HG02588 (cell line): ENCODE measurements at regions not wholly inside any gene's neighbourhood (a gene's known extent, or its start where the extent isn't known, plus 50 kb on each side); places are given as distances from the start of the nearest gene placed in this dataset.
"Not testable (repeated sequence)": the region's sequence is repeated elsewhere in the genome, so short reads cannot be mapped to it uniquely, and the experiment has no call there.

Source experiments
- ATAC-seq: cut with Tn5 transposase; IDR thresholded peaks from one replicate; pipeline ENCODE4 v1.9.1; 2021; ENCODE audit warnings: mild to moderate bottlenecking, moderate library complexity; ENCODE audit not compliant: unreplicated experiment

DNA sequence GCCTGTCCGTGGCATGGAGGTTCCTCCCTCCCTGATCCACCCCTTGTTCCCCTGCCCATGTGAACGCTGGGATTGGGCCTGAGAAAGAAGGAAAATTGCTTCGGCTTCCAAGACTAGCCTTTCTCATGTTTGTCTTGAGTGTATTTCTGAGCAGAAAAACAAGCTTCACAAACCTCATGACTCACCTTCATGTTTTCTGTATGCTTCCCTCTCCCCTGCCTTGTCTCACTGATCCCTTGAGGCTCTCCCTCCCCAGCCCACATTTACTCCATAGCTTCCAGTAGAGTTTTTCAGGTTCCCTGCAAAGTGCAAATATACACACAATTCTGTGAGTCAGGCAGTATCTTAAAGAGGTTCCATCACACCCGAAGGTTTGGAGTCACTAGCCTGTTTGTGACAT, 572.4 kb downstream of the UQCRFS1 start:
- ATAC-seq, result no peak

DNA sequence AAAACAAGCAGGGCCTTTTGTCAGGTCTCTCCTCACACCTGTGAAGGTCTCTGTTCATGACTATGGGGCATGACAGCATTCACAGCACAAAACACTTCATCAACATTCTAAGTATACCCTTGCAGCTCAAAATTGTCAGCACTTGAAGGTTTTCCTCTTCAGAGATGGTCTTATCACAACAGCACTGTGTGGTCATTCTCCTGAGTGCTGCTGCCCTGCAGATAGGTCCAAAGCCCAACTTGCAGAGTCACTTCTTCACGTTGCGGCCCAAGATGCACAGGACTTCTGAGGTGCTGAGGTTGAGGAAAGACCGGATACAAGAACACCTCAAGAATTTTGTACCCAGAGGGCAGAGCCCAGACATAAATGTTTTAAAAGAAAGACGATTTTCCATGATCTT, 574.5 kb downstream of the UQCRFS1 start:
- no peak for ATAC-seq

DNA sequence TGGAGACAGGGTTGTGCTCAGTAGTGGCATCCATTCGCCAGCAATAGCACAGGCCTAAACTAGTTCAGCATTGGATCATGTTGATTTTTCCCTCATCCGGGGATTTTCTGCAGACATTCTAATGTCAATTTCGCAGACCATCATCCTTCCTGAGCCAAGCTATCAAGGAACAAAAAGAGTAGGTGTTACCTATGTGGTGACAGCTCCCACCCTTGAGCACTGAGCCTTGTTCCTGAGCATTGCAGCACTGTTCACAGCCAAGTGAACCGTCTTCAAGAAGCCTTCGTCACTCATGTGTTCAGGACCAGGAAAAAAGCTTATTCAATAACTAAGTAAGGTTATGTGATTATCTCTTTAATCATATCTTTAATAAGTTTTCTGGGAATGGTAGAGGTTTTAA, 576.2 kb downstream of the UQCRFS1 start:
- no peak for ATAC-seq

DNA sequence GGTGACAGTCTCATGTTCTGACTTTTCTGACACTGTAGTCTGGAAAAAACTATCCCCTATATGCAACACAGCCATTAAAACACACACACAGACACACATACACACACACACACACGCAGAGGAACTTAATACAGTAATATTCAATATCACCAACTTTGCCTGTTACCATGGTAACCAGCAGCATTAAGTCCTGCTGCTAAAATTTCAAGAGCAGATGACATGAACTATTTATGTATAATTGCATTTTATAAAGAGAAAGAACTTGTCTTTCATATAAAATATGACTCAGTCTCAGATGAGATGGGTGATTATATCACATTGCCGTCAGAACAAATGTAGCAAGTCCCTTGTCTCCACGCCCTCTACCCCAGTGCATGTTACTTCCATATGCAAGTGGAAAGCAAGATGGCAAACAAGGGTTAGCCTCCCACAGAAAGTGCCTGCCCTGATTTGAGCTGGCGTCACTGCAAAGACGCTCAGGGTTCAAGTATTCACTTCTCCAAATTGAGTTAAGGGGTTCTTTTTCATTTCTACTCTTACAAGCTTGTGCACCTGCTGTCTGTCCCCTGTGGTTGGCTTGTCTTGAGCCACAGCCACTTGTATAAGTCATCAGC, 576.8 kb downstream of the UQCRFS1 start:
- ATAC-seq, result no peak

DNA sequence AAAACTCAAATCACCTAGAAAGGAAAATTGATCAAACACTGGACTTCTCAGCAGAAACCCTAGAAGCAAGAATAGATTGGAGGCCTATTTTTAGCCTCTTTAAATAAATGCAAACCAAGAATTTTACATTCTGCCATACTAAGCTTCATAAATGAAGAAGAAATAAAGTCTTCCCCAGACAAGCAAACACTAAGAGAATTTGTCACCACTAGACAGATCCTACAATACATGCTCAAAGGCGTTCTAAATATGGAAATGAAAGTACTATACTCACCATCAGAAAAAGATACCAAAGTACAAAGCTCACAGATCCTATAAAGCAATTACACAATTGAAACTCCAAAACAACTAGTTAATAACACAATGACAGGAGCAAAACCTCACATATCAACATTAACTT, 578.1 kb downstream of the UQCRFS1 start:
- ATAC-seq, result no peak

DNA sequence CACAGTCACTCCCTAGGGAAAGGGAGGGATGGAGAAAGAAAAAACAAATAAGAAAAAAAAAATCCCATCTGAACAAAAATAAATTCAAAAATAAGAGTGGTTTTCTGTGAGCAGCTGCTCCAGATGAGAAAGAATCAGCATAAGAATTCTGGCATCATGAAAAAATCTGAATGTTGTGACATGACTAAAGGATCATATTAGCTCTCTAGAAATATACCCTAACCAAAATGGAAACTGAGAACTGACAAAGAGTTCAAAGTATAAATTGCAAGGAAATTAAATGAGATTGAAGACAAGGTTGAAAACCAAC, 579.0 kb downstream of the UQCRFS1 start:
- ATAC-seq, result no peak

DNA sequence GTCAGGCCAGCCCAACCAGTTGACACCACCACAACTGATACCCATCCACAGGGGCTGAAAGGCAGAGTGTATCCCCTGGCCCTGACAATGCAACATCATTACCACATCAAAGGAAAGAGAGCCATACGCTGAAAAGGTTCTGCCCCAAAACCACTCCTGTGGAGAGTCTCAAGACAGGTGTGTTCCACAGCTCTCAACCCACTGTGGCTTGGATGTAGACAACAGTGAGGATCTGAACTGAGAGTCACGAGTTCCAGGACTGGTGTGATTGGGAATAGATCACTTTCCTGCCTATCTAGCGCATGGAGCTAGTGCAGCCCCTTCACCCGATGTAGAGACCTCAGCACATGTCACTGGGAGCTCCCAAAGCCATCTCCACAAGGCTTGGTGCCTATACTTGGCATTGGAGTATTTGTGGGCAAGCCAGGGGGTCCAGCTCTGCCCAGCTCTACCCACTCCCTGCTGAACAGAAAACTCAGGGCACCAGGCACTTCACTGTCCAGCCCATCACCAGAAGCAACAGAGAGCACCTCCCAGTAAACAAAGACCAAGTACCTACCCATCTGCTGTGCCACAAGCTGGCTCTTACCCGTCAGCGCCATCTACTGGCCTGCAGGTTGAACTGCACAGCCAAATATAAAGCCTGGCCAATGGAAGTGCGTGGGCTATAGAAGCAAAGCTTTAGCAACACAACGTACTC, 579.5 kb downstream of the UQCRFS1 start:
- no peak for ATAC-seq

DNA sequence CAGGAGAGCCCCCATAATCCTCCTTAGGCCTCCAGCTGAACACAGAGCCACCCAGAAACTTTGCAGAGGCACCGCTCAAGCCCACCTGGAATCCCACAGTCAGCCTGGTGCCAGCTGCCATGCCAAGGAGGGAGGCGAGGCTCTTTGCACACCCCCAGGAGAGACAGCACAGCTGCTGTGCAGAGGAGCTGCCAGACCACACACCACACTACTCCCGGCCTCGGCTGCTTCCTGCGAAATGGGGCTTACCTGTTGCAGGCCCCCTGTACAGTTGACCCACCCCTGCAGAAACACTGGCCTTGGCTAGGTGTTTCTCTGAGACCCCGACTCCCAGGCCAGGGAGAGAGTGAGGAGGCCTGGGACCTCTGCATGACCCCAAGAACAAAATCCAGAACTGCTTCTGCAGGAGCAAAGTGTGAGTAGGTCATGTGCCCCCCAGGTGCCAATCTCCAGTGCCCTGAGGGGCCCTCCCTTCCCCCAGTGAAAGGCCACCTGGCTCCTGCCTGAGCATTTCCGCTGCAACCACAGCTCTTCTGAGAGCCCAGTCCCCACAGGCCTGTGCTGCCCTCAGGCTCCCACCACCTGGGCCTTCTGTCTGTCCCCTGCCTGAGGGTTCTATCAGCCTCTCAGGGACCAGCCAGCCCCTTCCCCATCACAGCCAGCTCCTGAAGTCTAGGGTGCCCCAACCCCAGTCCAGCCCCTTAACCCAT, 580.4 kb downstream of the UQCRFS1 start:
- ATAC-seq, result no peak

DNA sequence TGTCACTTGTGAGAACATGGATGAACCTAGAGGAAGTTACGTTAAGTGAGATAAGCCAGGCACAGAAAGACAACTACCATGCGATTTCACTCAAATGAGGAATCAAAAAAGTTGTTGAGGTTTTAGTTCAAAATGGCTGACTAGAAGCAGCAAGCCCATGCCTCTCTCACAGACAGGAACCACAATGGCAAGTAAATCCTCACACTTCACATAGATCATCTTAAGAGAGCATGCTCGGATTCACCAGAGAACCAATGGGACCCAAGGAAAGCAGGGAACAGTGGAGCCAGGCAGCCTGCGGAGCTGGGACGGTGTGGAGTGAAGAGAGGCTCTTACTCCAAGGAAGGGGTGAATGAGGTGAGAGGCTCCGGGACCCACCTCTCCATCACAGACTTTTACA, 581.0 kb downstream of the UQCRFS1 start:
- no peak for ATAC-seq

DNA sequence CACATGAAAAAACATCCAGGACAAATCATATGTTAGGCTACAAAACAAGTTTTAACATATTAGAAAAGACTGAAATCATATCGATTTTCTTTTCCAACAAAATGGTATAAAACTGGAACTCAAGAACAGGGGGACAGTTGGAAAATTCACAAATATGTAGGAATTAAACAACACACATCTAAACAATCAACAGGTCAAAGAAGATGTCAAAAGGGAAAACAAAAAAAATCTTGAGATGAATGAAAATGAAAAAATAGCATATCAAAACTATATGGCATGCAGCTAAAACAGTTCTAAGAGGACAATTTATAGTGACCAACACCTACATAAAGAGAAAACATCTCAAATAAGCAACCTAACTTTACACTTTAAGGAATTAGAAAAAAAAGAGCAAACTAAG, 585.3 kb downstream of the UQCRFS1 start:
- ATAC-seq, result no peak

DNA sequence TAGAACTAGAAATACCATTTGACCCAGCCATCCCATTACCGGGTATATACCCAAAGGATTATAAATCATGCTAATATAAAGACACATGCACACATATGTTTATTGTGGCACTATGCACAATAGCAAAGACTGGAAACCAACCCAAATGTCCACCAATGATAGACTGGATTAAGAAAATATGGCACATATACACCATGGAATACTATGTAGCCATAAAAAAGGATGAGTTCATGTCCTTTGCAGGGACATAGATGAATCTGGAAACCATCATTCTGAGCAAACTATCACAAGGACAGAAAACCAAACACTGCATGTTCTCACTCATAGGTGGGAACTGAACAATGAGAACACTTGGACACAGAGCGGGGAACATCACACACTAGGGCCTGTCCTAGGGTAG, 586.5 kb downstream of the UQCRFS1 start:
- not testable (repeated sequence) for ATAC-seq

DNA sequence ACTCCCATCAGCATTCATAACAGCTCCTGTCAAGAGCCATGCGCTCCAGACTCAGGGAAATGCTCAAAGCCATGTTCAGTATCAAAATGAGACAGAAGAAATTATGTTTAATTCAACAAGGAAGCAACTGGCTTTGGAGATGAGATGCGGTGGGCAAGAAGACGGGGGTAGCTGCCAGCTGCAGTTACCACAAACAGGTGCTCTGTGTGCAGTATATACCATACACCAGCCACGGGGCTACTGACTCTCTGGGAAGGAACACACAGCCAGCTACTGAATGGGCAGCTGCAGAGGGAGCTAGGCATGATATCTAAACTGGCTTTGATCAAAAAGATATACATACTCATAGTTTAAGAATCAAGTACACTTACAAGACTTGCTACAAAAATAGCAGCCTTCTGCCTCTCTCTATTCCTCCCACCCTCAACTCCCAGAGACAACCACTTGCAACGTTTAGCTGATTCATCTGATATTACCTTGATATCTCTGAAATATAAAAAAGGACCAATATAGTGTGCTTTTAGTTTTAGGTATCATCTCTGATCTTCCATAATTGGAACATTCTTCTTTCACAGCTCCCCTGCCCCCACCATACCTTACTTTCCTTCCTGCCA, 593.0 kb downstream of the UQCRFS1 start:
- ATAC-seq, result no peak

DNA sequence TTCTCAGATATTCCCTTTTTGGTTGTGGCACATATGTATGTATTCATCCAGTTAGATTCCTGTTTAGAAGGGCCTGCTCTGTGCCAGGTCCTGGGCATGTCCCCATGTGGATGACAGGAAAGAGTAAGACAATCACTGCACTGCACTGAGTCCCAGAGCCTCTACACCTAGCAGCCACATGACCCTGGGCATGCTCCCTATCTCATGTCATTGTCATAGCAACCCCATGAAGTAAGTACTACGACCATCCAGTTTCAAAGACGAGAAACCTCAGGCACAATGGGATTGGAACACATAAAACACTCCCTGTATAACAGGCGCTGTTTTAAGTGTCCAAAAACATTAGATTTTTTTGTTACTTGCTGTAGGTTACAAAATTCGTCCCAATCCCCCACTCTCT, 594.4 kb downstream of the UQCRFS1 start:
- no peak for ATAC-seq

DNA sequence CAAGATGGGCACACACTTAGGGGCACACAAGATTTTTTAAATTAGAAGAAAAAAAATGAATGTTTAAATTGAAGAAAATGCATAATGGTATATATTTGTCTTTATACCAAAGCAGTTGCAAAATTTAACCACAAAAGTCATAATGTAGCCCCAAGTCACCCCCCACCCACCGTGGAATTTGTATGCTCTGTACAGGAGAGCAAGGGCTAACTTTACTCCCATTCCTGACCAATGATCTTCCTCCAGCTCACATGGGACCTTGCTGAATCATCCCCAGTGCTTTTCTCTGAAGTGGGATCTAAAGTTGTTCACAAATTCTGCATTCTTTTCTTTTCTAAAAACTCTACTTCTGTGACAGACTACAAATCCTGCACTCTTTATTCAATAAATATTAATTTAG, 597.0 kb downstream of the UQCRFS1 start:
- no peak for ATAC-seq

DNA sequence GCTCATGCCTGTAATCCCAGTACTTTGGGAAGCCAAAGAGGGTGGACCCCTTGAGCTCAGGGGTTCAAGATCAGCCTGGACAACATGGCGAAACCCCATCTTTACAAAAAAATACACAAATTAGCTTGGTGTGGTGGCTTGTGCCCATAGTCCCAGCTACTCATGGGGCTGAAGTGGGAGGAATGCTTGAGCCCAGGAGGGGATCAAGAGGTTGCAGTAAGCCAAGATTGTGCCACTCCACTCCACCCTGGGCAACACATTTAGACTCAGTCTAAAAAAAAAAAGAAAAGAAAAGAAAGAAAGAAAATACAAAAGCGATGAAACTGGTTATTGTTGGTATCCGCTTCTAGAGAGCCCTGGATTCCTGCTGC, 597.4 kb downstream of the UQCRFS1 start:
- ATAC-seq, result no peak

DNA sequence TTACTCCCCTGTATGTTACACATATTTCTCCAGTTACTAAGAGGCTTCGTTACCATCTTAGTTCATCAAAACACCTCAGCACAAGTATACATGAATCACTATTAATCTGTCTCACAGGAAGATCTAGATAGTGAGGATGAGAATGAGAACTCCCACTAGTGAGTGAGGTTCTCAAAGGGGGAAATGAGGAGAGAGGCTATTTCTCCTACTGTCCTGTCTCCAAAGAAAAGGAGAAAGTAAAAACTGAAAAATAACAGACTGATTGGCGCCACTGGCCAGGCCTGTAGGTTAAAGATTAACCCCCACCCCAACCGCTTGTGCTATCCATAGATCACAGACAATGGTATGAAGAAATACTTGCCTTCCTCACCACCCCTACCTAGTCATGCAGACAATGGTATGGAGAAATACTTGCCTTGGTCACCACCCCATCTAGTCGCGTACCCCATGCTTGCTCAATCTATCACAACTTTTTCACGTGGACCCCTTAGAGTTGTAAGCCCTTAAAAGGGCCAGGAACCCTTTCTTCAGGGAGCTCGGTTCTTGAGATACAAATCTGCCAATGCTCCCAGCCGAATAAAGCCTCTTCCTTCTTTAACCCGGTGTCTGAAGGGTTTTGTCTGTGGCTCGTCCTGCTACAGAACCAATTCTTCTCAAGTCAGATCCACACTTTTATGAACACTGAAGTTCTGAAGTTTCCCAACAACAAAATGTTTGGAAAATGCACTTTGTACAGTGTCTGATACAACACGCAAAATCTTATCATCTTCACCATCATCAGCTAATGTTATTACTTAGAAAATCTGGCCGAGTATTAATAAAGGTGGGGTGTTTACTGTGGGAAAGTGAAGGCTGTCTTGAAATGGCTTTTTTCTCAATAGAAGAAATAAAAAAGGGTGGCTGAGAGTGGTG, 598.1 kb downstream of the UQCRFS1 start:
- ATAC-seq, result no peak

DNA sequence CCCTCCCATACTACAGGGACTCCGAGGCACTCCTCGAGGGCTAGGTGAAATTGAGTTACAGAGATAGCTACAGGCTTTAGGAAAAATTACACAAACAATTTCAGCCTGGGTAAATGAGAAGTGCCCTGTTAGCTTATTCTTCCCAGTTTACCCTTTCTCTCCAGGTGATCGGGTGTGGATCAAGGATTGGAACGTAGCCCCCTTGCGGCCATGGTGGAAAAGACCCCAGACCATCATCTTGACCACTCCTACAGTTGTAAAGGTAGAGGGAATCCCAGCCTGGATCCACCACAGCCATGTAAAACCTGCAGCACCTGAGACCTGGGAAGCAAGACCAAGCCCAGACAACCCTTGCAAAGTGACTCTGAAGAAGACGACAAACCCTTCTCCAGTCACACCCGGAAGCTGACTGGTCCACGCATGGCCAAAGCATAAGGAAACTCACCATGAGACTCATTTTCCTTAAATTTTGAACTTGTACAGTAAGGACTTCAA, 600.6 kb downstream of the UQCRFS1 start:
- no peak for ATAC-seq

DNA sequence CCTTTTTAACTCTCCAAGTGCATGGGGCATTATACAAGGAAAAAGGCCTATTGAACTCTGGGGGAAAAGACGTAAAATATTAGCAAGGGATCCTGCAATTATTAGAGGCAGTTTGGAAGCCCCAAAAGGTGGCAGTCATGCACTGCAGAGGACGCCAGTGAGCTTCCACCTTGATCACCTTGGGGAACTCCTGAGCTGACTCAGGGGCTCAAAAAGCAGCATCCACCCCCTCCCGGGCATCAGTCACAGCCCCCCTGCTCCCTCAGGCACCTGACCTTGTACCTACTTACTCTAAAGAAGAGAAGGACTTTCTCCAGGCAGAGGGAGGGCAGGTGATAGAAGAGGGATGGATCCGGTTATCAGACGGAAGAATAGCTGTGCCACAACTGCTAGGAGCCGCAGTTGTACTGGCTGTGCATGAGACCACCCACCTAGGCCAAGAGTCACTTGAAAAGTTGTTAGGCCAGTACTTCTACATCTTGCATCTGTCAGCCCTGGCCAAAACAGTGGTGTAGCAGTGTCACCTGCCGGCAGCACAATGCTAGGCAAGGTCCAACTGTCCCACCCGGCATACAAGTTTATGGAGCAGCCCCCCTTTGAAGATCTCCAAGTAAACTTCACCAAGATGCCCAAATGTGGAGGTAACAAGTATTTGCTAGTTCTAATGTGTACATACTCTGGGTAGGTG, 601.6 kb downstream of the UQCRFS1 start:
- ATAC-seq, result not testable (repeated sequence)

DNA sequence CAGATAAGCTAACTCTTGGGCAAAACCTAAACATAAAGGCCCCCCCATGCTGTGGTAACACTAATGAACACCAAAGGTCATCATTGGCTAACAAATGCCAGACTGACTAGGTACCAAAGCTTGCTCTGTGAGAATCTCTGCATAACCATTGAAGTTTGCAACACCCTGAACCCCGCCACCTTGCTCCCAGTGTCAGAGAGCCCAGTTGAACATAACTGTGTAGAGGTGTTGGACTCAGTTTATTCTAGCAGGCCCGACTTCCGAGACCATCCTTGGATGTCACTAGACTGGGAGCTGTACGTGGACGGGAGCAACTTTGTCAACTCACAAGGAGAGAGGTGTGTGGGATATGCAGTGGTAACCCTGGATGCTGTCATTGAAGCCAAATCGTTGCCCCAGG, 602.2 kb downstream of the UQCRFS1 start:
- ATAC-seq, result no peak

DNA sequence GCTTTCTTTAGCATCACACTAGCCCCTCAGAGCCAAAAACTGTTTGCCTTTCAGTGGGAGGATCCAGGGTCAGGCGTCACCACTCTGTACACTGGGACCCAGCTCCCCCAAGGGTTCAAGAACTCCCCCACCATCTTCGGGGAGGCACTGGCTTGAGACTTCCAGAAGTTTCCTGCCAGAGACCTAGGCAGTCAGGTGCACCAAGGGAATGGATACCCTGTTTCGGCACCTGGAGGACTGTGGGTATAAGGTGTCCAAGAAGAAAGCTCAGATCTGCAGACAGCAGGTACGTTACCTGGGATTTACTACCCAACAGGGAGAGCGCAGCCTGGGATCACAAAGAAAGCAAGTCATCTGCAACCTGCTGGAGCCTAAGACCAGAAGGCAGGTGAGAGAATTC, 603.0 kb downstream of the UQCRFS1 start:
- ATAC-seq, result no peak
